GM19025 (cell line): ENCODE measurements at regions not wholly inside any gene's neighbourhood (a gene's known extent, or its start where the extent isn't known, plus 50 kb on each side); places are given as distances from the start of the nearest gene placed in this dataset.

Source experiments
- ATAC-seq: cut with Tn5 transposase; IDR thresholded peaks from one replicate; pipeline ENCODE4 v1.9.1; 2021; ENCODE audit warnings: mild to moderate bottlenecking, low read depth, moderate library complexity; ENCODE audit not compliant: unreplicated experiment

DNA sequence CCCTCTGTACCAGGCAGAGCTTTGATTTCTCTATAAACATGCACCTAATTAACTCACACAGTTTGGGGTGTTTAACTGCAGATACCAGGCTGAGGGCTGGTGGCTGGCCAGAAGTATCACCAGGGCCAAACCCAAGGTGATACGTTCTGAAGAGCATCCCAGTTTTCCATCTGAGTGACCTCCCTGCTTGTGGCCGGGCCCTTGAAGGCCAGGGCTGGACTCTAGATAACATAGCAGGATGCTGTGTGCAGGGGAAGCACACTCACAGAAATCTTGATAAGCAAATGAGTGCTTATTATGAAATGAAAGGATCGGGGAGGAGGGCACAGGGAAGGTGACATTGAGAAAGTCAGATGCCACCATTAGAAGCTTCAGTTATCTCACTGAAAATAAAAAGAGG is 582.4 kb downstream of the BRINP1 start:
- no peak for ATAC-seq

DNA sequence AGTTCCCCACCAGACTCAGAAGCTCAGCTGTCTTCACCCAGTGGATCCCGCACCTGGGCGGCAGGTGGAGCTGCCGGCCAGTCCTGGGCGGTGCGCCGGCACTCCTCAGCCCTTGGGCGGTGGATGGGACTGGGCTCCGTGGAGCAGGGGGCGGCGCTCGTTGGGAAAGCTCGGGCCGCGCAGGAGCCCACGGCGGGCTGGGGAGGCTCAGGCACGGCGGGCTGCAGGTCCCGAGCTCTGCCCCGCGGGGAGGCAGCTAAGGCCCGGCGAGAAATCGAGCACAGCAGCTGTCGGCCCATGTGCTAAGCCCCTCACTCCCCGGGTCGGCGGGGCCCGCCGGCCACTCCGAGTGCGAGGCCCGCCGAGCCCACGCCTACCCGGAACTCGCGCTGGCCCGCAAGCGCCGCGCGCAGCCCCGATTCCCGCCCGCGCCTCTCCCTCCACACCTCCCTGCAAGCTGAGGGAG is 560.0 kb downstream of the BRINP1 start:
- ATAC-seq, result no peak

DNA sequence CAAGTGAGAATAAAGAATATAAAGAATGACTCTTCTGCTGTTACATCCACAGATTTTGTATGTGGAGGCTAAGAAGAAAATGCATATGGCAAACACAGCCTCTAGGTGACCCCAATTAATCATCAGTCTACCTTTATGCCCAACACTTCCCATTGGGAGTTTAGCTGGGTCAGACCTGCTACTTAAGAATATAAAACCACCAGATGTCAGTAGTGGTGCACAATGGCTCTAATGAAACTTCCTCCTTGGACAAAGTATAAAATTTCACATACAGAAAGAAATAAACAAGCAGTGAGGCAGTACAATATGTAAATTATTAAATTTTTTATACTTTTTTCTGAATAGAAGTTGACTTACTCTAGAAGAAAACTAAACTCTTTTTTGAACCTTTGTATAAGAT is 539.9 kb downstream of the BRINP1 start:
- no peak for ATAC-seq

DNA sequence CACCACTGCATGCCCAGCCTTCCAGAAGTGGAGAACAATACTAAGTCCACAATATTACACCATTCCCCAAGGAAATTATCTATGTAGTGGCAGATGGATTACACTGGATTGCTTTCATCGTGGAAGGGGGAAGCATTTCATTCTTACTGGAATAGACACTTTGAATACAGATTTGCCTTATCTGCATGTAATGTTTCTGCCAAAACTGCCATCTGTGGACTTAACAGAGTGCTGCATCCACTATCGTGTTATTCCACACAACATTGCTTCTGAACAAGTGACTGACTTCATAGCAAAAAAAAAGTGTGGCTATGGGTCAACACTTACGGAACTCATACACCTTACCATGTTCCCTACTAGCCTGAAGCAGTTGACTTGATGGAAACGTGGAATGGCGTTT is 536.9 kb downstream of the BRINP1 start:
- ATAC-seq, result no peak

DNA sequence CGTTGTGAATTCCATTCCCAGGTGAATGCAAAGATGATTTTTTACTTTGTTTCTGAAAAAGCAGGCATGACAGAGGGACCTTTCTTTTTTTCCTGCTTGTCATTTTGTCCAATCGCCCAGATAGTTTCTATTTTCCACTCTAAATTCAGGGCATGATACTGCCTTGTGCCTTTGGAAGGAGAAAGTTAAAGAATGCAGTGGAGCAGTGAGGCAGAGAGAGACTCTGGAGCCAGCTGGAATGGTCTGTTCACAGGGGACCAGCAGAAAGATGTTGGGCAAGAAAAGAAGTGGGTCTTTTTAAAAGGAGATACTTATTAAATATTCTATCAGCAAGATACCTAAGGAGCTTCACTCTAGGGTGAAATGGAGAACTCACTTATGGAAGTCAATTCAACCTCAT is 532.3 kb downstream of the BRINP1 start:
- ATAC-seq, result no peak

DNA sequence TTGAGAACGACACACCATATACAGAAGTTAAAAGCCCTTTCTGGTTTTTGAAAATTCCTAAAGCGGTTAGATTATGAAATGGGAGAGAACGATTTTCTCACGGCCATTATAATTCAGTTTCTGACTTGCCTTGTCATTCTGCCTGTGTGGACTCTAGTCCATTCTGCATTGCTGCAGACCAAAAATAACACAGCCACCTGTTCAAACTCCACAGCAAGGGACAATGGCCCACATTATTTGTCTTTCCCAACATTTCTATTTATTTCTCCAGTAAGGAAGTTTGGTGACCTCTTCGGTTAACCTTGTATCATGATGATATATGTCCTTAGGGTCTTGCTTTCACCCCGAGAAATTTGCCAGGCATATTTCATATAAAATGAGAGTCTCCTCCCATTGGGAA is 497.7 kb downstream of the BRINP1 start:
- no peak for ATAC-seq

DNA sequence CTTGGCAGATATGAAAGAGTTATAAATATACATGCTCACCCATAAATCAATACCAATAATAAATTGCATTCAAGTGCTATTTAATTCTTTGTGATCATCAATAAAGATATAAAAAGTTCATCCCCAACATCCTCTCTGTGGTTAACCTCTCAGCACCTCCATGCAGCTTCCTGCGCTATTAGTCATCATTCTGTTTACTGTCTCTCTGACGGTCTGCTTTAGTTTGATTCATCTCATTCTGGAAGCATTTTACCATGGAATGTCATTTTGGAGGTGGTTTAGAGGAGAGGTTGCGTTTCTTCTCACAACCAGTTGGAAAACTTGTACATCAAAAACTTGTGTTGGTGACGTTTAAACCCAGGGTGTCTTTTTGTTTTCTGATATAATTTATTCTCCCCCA is 486.6 kb downstream of the BRINP1 start:
- no peak for ATAC-seq

DNA sequence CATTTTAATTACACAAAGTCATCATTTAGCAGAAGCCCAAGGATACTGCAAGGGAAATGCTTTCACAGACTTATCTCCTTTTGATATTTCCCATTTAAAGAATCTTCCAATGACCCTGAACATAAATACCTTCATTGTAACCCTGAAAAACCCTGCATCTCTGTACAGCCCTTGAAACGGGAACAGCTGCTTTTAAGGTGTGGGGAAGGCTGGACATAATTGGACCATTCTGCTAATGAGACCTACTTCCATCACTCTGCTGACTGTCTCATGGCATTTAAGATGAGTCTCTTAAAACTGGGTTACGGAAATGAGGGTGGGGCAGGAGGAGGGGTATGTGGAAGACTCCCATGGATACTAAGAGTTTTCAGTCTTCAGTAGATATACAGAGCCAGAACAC is 485.8 kb downstream of the BRINP1 start:
- no peak for ATAC-seq

DNA sequence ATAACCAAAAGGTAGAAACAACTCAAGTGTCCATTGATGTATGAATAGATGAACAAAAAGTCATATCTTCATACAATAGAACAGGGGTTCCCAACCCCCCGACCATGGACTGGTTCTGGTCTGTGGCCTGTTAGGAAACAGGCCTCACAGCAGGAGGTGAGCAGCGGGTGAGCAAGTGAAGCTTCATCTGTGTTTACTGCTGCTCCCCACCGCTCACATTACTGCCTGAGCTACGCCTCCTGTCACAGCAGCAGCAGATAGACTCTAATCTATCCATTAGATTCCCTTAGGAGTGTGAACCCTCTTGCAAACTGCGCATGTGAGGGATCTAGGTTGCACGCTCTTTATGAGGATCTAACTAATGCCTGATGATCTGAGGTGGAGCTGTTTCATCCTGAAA is 478.0 kb downstream of the BRINP1 start:
- no peak for ATAC-seq

DNA sequence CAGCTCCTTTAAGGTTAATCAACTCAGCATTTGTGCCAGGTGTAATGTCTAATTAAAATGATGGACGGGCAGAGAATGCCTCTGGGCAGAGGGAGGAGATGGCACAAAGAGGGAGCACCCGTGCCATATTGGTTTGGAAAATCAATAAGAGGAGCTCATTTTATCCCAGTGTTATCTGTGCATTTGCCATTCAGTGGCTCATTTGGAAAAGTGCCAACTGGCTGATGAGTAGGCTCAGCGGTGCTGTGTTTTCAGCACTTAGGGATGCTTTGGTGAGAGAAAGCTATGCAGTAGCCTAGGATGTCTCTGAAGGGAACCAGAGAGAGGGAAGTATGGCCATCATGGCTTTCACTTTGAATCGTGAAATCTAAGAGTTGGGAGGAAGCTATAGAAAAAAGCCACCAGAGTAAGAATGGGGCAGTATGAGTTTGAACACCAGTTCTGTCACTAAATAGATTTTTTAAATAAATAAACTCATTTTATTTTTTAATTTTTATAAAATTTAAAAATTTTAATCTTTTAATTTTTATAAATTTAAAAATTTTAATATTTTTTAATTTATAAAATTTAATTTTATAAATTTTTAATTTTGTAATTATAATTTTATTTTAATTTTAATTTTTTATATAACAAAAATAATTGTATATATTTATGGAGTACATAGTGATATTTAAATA is 472.8 kb downstream of the BRINP1 start:
- no peak for ATAC-seq

DNA sequence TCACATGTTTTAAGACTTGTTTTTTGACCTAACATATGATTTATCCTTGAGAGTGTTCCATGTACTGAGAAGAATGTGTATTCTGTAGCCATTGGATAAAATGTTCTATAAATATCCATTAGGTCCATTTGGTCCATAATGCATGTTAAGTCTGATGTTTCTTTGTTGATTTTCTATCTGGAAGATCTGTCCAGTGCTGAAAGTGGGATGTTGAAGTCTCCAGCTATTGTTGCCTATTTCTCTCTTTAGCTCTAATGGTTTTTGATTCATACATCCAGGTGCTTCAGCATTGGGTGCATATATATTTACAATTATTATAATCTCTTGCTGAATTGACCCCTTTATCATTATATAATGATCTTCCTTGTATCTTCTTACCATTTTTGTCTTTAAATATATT is 451.1 kb downstream of the BRINP1 start:
- no peak for ATAC-seq

DNA sequence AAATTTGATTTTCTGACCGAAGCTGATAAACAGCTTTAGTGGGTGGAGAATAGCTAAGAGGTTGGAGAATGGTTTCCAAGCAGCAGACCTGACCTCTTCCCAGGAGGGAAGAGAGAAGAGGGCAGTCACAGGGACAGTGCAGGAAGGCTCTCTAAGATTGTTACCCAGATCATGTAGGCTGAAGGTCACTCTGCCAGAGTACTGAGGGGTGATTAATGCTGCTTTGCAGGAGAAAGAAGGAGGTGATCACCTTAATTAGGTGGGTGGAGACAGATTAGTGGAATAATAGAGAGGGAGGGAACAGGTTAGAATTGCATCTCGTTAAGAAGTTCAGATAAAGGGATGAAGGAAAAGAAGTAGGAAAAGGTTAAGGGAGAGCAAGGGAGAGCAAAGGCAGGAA is 440.5 kb downstream of the BRINP1 start:
- ATAC-seq, result no peak

DNA sequence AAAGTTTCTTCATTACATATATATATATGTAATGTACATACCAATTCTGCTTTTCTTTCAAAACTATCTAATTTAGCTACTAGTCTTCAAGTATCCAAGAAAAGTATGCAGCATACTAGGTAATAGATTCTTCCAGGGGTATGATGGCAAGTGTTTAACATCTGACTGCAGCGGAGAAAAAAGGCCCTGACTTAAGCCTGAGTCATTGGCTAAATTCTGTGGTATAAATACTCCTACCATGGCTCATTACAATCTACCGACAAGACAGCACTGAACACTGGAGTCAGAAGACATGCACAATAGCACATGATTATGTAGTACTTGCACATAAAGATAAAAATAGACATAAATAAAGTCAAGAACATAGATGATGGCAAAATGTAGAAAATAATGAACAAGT is 439.9 kb downstream of the BRINP1 start:
- ATAC-seq, result no peak

DNA sequence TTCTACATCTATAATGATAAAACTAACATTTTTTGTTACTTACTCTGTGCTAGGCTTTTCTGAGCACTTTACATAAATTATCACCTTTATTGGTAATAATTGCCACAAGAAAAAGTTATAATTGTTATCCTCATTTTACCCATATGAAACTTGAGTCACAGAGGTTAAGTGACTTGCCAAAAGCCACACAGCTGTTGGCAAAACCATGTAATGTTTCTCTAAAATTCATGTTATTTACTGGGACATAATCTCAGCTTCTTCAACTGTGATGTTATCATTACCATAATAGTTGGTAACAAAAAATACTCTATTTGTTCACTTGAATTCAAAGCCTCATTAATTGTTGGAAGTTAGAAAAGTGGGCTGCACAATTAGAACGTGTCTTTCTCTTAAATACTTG is 437.3 kb downstream of the BRINP1 start:
- ATAC-seq, result no peak

DNA sequence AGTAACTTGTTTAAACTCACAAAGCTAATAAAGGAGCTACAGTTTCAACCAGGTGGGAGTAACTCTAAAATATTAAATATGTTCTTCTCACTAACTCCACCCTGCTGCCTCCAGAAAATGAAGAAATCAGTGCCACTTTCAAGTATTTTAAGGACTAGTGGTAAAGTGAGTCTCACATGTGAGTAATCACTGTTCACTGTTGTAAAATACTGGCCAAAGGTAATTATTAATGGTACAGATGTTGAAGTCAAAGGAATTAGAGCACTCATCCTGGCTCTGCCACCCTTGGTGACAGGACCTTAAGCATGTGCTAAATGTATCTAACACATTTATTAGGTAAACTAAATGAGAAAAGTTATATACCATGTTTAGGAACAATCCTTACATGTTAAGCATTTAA is 430.7 kb downstream of the BRINP1 start:
- ATAC-seq, result no peak

DNA sequence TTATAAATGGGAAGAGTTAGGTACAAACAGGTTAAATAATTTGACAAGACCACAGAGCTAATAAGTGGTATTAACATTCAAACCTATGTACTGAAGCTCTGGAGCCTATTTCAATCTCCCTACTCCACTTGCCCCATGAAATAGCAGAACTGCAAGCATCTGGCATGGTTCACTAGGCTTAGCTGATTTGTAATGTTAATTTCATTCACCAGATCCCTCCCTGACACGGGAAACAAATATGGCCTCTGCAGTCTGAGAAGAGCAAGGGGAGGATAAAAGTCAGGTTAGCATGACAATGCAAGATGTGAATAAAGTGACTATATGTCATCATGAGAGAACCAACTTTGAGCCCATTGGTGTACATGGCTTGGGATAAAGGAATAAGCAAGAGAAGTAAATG is 428.8 kb downstream of the BRINP1 start:
- ATAC-seq, result no peak

DNA sequence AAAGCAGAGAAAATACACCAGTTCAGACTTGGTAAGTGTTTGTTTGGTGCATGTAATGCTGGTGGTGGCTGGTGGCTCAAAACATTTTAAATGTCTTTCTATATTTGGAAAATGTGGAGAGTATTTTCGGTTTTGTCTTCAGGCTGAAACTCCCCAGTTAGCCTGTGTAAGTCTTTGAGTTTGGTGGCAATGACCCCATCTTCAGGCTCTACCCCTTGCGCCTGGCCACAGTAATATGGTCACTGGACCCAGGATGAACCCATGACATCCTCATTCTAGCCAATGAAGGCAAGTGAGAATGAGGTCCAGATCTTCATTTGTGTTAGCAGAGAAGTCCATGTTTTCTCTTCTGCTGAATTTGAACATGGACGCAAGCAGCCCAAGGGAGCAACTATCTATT is 422.6 kb downstream of the BRINP1 start:
- no peak for ATAC-seq

DNA sequence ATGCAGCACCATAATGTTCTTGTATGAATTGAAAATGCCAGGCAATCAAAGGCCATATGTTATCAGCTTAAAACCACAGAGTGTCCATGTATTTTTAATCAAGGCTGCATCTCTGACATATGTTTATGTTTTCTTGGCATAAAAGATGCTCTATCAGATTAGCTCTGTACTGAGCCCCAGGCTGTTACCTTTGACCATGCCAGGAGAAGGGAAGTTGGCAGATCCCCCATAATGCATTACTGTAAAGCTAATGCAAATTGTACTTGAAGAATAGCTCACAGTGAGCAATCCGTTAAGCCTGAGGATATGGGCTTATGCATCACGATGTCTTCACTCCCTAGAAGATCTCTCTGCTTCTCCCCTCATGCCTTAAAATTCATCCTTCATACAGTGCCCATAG is 414.4 kb downstream of the BRINP1 start:
- ATAC-seq, result no peak

DNA sequence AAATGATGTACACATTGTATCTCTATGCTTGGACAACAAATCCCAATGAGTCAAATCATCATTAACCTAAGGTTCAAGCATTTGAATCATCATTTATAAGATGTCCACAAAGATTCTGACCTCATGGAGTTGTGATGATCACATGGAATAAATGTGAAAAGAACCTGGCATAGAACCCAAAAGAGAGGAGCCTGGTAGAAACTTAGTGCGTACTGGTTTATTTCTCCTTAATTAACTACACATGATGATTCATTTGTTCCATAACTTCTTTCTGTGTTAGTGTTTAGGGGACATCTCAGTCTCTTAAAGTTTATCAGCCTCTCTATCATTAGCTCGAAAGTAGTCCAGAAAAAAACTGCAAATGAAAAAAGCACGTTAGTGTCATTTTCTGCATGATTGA is 411.6 kb downstream of the BRINP1 start:
- ATAC-seq, result no peak

DNA sequence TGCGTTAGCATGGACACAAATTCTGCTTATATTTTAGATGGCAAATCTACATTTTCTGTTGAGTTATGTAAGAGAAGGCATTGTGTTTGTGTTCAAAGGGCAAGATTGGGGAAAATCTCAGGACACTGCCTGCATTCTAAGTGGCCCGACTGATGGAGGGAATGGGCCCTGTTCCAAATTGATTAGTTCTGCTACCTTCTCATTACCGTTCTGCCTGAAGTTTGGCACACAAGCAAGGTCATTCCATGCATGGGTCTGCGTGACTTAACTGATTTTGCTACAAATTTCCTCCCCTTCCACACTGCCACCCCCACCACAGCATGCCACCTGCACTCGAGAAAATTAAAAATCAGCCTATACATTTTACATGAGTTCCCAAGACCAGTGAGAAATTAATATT is 409.9 kb downstream of the BRINP1 start:
- ATAC-seq, result no peak

DNA sequence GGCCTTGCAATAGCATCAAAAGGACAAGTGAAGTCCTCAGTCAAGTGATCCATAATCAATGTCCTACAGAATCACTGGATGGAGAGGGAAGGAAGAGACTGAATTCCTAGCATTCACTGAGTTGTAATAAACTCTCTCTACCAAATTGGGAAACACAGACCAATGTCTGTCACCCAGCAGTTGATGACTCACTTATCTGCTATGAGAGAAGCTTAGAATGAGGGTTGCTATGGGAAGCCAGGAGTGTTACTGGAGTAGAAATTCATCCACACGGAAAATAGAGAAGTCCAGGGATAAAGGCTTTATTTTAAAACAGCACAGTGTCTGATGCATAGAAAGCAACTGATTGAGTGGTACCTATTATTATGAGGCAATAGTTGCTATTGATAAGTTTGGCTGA is 407.4 kb downstream of the BRINP1 start:
- ATAC-seq, result no peak

DNA sequence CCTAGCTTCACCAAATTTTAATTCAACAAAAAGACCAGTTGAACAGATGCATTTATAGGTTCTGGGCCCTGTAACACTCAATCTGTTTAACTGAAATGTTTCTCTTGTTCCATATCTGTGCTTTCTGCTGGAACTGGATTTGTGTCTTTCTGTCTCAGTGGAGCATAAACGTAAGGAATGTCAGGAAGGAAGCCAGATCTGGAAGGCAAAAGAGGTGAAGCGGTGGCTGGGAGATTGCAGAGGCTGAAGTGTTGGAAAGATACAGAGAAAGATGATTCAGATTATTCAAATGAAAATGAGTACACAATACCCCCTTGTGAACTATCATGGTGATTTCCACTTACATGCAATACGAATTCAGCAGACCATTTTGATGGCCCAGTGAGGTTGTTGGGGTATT is 406.8 kb downstream of the BRINP1 start:
- ATAC-seq, result no peak

DNA sequence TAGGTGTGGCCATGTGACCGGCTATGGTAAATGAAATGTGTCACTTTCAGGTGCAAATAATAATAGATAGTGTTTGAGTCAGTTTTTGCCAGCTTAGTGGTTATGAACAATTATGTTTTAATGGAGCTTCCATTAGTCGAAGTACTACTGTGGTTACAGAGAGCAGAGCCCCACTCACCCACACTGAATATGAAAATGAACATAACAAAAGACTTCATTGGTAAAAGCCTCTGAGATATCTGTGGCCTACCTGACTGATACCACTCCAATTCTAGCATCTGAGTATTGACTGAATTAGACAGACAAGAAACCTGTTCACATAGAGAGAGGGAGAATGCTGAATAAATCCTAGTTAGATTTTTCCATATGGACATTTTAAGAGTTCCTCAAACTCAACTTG is 405.6 kb downstream of the BRINP1 start:
- ATAC-seq, result no peak
